BJ (cell line): ENCODE measurements at regions not wholly inside any gene's neighbourhood (a gene's known extent, or its start where the extent isn't known, plus 50 kb on each side); places are given as distances from the start of the nearest gene placed in this dataset.

ENCODE experiments used
- CTCF ChIA-PET: fragments of 350-600 bp; formaldehyde crosslinking; extraction: SDS; loops from one replicate; lab custom pipeline; 2021; ENCODE audit warnings: antibody characterized with exemption, inconsistent platforms; lab: Yijun Ruan, JAX
- POLR2A ChIA-PET: fragments of 300-600 bp; sonication (Branson Sonifier 250); formaldehyde crosslinking; extraction: SDS; loops from one replicate; lab custom pipeline; 2021; ENCODE audit warnings: antibody characterized with exemption; lab: Charles Lee
- DNase-seq: peaks from one replicate; pipeline ENCODE4 v3.0.0-alpha.2; 2011; ENCODE audit warnings: low read depth
- H3K27me3 ChIP-seq: 2 replicates; pipeline ENCODE4 v1.6.0; 2011; ENCODE audit warnings: low read length; ENCODE audit not compliant: control insufficient read depth, insufficient read depth
- H3K36me3 ChIP-seq: 2 replicates; pipeline ENCODE4 v1.5.1; 2011; ENCODE audit warnings: low read length; ENCODE audit not compliant: control insufficient read depth, insufficient read depth
- H3K4me3 ChIP-seq: 2 replicates; pipeline ENCODE4 v1.5.1; 2011; ENCODE audit warnings: low read depth, mild to moderate bottlenecking, control low read depth, low read length
- TF ChIP-seq, protein P1 (sequence below): IDR thresholded peaks from 2 replicates; pipeline ENCODE4 v1.5.1; 2011; ENCODE audit warnings: low read depth, mild to moderate bottlenecking, control low read depth, inconsistent platforms, low read length, moderate library complexity; ENCODE audit not compliant: insufficient read depth

DNA sequence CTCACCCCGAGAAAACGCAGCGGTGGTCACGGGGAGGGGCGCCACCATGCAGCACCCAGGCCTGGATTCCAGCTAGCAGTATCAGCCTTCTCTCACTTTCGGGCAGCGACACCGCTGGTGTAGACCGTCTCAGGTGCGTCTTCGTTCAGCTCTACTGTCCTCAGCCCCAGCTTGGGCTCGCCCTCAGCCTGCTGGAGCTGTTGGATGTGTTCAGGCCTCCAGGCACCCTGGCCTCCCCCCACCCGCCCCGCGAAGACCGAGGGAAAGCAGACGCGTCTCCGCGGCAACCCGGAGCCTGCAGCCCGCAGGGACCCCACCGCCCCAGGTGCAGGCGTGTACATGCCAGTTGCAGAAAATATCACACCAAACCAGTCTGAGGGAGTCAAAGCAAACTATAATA, 60.8 kb upstream of the CARMIL1 start:
- DNase-seq: no peak
- POLR2A ChIA-PET: no interaction called here
- CTCF ChIA-PET: interaction anchor here (0.5 to 1.3 kb wide), 3 partner anchors 47 to 338 kb away, joined by 3 to 4 read pairs (median 4); no protein-coding TSS in a partner anchor
- Histone ChIP-seq H3K27me3 (no peaks in the 10 kb centered on the region), H3K36me3 (no peaks in the 10 kb centered on the region), H3K4me3 (no peak overlapping the region)
- TF ChIP-seq, protein P1, sequence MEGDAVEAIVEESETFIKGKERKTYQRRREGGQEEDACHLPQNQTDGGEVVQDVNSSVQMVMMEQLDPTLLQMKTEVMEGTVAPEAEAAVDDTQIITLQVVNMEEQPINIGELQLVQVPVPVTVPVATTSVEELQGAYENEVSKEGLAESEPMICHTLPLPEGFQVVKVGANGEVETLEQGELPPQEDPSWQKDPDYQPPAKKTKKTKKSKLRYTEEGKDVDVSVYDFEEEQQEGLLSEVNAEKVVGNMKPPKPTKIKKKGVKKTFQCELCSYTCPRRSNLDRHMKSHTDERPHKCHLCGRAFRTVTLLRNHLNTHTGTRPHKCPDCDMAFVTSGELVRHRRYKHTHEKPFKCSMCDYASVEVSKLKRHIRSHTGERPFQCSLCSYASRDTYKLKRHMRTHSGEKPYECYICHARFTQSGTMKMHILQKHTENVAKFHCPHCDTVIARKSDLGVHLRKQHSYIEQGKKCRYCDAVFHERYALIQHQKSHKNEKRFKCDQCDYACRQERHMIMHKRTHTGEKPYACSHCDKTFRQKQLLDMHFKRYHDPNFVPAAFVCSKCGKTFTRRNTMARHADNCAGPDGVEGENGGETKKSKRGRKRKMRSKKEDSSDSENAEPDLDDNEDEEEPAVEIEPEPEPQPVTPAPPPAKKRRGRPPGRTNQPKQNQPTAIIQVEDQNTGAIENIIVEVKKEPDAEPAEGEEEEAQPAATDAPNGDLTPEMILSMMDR: no peak

DNA sequence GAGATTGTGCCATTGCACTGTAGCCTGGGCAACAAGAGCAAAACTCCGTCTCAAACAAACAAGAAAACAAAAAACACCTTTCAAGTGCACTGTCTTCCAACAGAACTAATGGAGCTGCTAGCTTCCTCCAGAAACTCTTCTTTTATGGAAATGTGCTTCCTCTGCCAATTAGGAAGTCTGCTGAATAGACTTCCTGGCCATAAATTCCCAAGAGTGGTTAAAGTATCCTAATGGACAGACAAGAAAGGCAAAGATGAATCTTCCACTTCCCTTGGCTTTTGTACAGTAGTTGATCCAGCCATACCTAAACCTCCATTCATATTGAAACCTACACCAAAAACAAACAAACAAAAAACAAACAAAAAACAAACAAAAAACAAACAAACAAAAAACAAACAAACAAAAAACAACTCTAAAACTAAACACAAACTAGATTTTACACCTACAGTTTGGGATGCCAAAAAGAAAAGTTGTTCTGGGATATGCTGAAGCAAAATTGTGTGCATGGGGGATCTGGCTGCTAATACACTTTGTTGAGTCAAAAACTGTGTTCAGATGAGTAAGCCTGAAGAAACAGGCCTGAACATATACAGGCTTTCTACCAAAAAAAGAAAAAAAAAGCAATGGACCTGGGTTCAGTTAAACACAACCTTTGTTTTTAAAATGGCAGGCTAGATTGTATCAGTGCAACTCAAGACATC, 59.8 kb upstream of the CARMIL1 start:
- no peak for DNase-seq
- ChIA-PET POLR2A (no interaction called here), CTCF (interaction anchor here (0.8 to 1.3 kb wide), 4 partner anchors 46 to 337 kb away, joined by 3 to 4 read pairs (median 4); no protein-coding TSS in a partner anchor)
- Histone ChIP-seq H3K27me3 (no peaks in the 10 kb centered on the region), H3K36me3 (no peaks in the 10 kb centered on the region), H3K4me3 (no peak overlapping the region)
- TF ChIP-seq, protein P1: no peak

DNA sequence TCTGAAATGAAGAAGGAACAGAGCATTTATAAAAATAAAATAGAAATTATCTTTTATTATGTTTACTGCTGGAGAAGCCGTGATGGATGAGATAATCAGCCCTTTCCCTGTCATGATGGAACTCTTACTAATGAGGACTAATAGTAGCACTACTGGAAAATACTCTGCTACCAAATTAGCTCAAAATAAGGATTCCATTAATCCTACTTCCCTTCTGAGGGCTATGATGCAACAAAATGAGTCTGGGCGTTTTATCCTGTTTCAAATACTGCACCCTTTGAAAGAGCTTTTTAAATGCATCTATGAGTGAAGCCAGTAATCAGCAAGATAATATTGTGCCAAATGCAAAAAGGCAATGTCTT, 59.3 kb upstream of the CARMIL1 start:
- CTCF ChIA-PET: interaction anchor here (0.8 to 1.3 kb wide), 3 partner anchors 46 to 336 kb away, joined by 3 to 4 read pairs (median 3); no protein-coding TSS in a partner anchor

DNA sequence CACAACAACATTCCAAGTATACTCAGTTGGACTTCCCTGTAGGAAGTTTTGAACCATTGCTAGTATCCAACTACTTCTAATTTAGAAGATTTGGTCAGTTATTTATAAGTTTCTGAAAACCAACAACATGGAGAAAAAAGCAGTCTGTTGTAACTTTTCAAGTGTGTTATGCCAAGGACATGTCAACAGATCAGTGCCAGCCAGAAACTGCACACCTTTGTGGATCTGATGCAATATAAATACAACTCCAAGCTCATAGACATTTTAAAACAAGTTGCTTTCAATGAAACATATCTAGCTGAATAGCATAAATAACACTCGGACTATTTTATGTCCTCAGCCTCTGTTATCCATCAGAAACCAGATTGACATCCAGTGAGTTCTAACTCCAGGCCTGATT, 58.3 kb upstream of the CARMIL1 start:
- TF ChIP-seq, protein P1: no peak
- Histone ChIP-seq H3K4me3 (no peak overlapping the region), H3K36me3 (no peaks in the 10 kb centered on the region), H3K27me3 (no peaks in the 10 kb centered on the region)
- ChIA-PET CTCF (interaction anchor here (1.0 to 1.4 kb wide), 3 partner anchors 45 to 335 kb away, joined by 3 to 5 read pairs (median 4); partner anchors contain the start of gene CARMIL1), POLR2A (no interaction called here)
- DNase-seq: no peak

More for the DNA sequence above, 59.3 kb upstream of the CARMIL1 start:
- H3K36me3 ChIP-seq: no peaks in the 10 kb centered on the region
- TF ChIP-seq, protein P1: no peak
- POLR2A ChIA-PET: no interaction called here
- H3K27me3 ChIP-seq: no peaks in the 10 kb centered on the region
- H3K4me3 ChIP-seq: no peak overlapping the region
- DNase-seq: no peak

DNA sequence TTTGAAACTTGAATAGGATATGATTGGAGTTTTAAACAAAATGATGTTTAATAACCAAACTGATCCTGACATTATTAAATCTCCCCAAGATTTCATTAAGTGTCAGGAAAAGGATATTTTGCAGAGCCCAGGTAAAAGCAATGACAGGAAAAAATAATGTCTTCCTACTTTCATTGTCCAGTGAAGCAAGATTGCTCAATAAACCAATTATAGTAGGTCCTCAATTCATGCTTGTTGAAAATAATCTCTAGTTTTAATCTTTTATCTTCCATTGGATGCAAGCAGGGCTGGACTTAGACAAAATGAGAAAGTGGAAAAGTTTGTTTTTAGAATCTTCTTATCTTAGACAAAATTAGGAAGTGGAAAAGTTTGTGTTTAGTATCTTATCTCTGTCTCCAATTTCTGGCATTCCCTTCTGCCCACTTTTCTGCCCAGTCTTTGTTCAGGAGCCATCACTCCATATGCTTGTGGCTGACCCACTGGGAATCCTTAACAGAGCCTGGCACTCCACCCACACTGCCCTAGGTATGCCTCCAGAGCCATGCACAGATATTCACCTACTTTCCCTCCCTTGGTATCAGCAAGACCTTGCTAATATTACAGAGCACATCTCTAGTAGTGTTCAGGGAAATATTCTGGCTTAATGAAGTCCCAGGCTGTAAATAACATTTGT, 57.0 kb upstream of the CARMIL1 start:
- no peak overlapping the region for H3K4me3 ChIP-seq
- CTCF ChIA-PET: interaction anchor here (0.8 to 2.7 kb wide), 17 partner anchors 10 to 797 kb away, joined by 3 to 21 read pairs (median 6); partner anchors contain the start of gene CARMIL1
- no peaks in the 10 kb centered on the region for H3K27me3 ChIP-seq
- POLR2A ChIA-PET: no interaction called here
- no peaks in the 10 kb centered on the region for H3K36me3 ChIP-seq
- no peak for DNase-seq
- TF ChIP-seq, protein P1: no peak
